GM21447 (cell line): ENCODE measurements at regions not wholly inside any gene's neighbourhood (a gene's known extent, or its start where the extent isn't known, plus 50 kb on each side); places are given as distances from the start of the nearest gene placed in this dataset.
"Not testable (repeated sequence)": the region's sequence is repeated elsewhere in the genome, so short reads cannot be mapped to it uniquely, and the experiment has no call there.

Experiments used
- ATAC-seq: cut with Tn5 transposase; IDR thresholded peaks from one replicate; pipeline ENCODE4 v1.9.1; 2021; ENCODE audit not compliant: unreplicated experiment

DNA sequence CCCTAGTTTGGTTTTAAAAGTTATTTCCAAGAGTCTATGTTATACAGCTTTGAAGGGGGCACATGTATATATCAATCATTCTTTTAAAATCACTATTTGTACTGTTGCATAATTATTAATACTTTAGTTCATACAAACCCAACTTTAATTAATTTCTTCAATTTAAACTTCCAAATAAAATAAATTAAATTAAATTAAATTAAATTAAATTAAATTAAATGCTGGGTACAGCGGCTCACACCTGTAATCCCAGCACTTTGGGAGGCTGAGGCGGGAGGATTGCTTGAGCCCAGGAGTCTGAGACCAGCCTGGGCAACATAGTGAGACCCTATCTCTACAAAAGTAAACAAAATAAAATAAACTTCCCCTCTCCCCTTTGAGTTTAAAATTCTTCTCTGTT, 98.9 kb upstream of the MYO10 start:
- ATAC-seq, result not testable (repeated sequence)

DNA sequence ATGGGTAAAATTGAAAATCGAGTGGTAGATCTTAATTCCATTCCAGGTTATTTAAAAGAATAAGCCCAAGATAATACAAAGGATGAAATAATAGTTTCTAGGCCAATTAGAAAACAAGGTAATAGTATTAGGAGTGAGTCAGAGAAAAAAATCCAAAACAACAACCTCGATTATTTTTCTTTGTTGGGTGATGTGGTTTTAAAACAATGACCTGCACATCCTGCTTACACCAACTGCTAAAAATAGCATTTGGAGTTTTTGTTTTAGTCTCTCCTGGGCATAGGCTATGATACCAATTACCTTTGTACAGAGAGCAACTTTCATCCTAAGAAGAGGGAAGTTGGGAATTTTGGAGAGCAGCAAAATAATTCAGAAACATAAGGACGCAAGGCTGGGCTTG, 101.7 kb upstream of the MYO10 start:
- no peak for ATAC-seq

DNA sequence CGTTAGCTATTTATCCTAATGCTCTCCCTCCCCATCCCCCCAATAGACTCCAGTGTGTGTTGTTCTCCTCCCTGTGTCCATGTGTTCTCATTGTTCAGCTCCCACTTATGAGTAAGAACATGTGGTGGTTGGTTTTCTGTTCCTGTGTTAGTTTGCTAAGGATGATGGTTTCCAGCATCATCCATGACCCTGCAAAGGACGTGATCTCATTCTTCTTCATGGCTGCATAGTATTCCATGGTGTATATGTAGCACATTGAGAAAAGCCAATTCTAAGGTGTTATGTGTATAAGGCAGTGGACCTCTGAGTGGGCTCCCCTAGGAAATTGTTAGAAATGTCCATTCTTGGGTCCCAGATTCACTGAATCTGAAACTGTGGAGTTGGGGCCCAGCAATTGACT, 103.1 kb upstream of the MYO10 start:
- no peak for ATAC-seq

DNA sequence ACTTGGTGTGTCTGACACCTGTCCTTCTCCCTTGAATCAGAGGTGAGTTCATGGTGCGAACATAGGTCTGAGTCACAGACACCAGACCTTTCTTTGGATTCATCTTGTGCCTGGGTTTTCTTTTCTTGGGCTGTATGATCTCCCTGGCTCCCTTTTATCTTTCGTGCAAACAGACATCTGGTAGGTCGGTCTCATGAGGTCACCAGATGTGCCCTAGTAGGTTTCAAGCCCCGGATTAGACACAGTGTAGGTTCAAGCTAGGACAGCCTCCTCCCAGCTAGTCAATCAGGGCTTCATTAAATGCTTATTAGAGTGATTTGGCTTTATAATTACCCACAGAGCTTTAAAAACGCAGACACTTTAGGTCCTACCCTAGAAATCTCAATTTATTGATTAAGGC, 106.0 kb upstream of the MYO10 start:
- ATAC-seq, result no peak

DNA sequence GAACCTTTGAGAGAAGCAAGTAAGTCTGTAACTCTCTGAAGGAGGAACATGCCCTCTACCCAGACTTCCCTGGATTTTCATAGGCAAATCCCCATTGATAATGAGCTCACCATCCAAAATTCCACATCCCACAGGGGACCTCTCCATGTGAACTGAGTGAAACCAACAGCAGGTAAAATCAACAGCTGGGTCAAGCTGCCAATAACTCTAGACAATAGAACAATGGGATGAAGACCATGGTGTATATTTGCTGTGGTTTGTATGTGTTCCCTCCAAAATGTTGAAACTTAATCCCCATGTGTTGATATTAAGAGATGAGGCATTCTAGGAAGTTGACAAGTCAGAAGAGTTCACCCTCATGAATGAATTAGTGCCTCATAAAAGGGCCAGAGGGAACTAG, 110.2 kb upstream of the MYO10 start:
- ATAC-seq, result no peak

DNA sequence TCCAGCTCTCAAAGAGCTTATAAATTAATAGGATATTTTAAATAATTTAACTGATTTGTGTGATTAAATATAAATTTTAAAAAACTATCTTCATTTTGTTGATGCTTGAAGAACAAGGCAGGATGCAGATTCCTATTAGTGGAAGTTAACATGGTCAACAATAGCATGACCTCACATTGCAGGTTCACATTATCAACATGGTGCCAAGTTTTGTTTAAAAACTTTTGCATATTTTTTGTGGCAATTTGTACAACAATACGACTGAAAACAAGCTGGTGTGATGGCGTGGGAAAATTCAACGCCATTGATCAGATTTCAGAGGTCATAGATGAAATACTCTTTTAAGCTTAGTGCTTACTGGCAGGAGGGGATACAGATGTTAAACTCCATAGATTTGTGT, 114.1 kb upstream of the MYO10 start:
- no peak for ATAC-seq

DNA sequence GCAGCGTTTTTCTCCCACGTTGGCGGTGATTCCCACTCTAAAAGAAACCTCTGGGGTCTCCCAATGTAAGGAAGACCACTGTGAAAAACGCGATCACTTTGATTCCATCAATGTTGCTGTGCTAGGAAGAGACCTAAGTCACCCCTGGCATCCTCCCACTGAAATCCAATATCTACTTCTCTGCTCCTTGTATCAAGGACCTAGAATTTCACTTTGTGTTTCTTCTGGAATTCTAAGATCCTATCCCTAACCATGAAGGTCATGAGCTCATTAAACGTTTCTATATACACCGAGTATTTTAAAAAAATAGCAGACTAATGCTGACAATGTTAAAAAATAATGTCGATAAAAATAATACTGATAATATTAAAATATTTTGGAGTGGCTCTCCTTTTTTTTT, 118.8 kb upstream of the MYO10 start:
- no peak for ATAC-seq

DNA sequence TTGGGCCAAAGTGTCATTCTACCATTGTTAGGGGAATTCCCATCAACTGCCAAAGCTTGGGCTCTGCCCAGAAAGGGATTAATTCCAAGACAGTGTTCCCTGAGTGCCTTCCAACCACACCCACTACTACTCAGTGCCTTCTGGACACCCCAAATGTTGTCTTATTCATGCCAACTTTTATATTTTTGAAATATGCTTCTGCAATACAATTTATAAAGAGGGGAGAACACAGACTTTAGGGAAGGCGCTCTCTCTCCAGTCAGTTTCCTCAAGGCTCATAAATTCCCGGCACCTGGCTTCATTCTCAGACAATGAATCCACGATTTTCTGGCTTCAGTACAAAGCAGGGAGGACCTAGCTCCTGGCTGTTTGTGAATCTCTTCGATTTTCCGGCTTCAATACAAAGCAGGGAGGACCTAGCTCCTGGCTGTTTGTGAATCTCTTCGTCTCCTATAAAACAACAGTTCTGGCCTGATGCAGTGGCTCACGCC, 120.1 kb upstream of the MYO10 start:
- no peak for ATAC-seq

DNA sequence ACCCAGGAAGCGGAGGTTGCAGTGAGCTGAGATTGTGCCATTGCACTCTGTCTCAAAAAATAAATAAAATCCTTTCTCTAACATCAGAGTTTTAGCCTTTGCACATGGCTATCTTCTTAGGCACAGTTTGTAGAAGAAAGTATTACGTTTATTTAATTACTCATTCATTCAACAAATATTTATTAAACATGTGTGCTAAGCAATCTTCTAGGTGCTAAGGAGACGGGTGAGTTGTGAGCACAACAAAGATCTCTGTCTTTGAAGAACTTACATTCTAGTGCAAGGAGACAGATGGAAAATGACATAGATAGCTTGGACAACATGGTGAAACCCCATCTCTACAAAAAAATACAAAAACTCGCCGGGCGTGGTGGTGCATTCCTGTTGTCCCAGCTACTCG, 122.3 kb upstream of the MYO10 start:
- no peak for ATAC-seq

DNA sequence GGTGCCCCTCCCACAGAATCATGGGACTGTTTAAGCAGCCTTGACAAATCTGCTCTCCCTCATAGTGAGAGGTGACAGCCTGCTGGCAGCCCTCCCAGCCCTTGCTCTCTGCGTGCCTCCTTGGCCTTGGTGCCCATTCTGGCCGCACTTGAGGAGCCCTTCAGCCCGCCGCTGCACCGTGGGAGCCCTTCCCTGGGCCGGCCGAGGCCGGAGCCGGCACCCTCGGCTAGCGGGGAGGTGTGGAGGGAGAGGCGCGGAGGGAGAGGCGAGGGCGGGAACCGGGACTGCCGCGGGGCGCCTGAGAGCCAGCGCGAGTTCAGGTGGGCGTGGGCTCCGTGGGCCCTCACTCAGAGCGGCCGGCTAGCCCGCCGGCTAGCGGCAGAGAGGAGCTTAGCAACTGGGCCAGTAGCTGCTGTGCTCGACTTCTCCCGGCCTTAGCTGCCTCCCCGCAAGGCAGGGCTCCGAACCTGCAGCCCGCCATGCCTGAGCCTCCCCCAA, 125.9 kb upstream of the MYO10 start:
- ATAC-seq, result no peak

DNA sequence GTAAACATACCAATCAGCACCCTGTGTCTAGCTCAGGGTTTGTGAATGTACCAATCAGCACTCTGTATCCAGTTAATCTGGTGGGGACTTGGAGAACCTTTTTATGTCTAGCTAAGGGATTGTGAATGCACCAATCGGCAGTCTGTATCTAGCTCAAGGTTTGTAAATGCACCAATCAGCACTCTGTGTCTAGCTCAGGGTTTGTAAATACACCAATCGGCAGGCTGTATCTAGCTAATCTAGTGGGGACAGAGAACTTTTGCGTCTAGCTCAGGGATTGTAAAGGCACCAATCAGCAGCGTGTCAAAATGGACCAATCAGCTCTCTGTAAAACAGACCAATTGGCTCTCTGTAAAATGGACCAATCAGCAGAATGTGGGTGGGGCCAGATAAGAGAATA, 126.7 kb upstream of the MYO10 start:
- not testable (repeated sequence) for ATAC-seq

DNA sequence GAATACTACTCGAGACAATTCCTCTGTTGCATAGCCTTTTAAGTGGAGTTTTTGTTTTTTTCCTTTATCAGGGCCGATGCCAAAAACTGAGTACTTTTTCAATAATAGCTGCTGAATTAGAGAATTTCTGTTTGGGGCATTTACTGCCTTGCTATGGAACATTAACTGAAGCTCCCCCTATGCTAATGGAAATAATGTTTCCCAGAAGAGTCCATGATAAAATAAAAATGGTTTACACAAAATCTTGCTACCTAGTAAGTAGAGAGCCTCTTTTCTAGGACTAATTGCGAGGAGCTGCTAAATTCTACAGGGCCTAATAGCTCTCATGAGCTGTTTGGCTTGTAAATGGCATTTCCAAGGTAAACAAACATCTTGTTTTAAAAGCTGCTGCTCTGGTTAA, 128.2 kb upstream of the MYO10 start:
- ATAC-seq, result no peak

DNA sequence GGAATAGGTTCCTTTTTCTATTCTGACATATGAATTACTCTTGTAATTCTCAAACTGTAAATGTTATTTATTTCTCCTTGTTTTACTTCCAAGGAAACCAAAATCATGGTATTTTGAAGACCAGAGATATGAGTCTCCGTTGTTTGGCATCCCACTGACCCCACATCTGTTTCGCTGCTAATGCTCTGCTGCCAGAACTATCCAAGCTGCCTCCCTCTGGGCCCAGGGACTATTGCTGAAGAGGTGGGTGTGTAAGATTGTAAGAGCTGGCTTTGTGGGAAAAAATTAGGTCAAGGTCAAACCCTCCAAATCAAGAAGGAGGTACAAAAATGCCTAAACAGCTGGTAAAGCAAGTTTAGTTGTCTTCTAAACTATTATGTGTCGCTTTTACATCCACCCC, 129.4 kb upstream of the MYO10 start:
- ATAC-seq, result no peak

DNA sequence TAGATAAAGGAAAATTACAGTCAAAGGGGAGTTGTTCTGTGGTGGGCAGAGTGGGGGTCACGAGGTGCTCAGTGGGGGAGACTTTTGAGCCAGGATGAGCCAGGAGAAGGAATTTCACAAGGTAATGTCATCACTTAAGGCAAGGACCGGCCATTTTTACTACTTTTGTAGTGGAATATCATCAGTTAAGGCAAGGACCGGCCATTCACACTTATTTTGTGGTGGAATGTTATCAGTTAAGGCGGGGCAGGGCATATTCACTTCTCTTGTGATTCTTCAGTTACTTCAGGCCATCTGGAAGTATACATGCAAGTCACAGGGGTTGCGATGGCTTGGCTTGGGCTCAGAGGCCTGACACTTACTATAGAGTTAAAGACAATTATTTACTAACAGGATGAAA, 129.9 kb upstream of the MYO10 start:
- not testable (repeated sequence) for ATAC-seq

DNA sequence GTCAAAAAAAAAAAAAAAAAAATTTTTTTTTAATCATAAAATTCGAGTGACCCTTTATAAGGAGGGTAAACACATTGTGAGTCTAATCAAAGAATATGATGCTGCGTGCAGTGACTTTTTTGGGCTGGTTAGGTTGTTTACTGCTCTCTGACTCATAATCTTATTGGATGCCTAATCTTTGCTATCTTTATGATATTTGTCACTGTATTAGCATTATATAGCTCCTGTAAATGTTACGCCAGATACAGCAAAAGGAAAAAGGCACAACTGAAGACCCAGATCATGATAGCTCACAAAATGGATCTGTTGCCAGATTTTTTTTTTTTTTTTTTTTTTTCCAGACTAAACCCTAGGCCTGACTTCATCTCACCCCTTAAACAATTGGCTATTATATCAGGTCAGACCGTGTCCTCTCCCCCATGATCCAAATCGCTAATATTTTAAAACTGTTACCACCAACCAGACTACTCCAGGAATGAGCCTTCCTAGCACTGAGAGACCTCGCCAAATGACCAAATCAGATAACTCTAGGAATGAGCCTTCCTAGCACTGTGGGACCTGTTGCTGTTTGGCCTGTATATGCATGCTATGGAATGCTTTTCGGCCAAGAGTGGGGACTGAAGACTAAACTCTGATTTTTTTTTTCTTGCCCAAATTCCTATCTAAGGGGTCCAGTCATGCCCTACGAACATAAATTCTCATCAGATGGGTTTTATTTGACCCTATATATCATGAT, 131.7 kb upstream of the MYO10 start:
- no peak for ATAC-seq

DNA sequence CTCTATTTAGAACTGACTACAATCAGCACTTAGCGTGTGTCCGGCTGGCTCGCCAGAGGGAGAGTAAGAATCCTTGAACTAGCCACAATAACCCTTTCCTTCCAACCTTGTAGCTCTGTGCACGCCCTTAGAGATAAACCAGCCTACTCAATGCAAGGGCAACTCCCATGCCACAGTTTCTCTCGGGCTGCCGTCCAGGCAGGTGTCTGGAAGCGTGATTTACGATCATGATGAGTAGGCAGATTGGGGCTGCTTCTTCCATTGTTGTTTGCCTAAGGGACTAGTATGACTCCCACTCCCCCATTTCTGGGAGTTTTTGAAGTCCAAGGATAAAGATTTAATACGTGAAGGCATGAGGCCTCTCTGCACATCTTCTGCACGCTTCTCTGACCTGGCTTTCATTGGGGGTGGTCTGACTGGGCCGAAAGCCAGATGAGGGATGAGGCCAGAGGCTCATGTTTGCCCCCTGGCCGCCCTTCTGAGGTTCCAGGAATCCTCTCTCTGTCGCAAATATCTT, 134.0 kb upstream of the MYO10 start:
- no peak for ATAC-seq

DNA sequence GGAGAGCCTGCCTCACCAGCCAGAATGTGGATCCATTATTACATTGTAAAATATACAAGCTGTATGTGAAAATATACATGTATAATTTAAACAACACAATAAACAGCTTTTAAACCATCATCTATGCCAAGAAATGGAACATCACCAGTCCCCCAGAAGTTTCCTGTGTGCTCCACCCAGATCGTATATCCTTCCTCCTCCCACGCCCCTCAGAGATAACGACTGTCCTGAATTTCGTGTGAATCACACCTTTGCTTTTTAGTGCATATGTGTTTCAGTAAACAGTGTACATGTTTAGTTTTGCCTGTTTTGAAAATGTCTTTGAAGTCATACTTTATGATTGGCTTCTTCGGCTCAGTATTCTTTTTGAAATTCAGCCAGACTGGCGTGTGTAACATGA, 134.6 kb upstream of the MYO10 start:
- no peak for ATAC-seq

DNA sequence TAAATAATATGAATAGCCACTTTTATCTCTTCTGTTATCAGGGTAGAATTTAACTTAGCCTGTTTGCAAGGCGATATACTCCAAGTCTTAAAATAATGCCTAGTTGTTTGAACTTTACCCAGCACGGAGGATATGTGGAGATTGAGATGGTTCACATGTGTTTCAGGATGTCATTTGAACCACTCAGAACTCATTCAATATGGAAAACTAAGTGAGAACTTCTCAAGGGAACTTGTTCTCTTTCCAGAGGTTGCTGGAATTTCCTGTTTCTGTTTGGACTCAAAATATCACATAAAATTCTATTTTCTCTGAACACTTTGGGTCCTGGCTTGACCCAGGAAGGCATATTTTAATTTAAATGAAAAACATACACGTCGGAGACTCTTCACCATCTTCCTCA, 139.1 kb upstream of the MYO10 start:
- no peak for ATAC-seq

DNA sequence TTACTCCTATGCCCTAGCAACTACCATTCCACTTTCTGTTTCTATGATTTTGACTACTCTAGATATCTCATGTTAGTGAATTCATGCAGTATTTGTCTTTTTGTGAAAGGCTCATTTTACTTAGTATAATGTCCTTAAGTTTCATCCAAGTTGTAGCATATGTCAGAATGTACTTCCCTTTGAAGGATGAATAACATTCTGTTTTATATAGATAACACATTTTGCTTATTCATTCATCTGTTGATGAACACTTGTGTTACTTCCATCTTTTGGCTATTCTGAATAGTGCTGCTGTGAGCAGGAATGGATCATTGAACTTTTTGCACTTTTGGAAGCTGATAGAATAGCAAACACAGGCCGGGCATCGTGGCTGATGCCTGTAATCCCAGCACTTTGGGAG, 140.2 kb upstream of the MYO10 start:
- no peak for ATAC-seq

DNA sequence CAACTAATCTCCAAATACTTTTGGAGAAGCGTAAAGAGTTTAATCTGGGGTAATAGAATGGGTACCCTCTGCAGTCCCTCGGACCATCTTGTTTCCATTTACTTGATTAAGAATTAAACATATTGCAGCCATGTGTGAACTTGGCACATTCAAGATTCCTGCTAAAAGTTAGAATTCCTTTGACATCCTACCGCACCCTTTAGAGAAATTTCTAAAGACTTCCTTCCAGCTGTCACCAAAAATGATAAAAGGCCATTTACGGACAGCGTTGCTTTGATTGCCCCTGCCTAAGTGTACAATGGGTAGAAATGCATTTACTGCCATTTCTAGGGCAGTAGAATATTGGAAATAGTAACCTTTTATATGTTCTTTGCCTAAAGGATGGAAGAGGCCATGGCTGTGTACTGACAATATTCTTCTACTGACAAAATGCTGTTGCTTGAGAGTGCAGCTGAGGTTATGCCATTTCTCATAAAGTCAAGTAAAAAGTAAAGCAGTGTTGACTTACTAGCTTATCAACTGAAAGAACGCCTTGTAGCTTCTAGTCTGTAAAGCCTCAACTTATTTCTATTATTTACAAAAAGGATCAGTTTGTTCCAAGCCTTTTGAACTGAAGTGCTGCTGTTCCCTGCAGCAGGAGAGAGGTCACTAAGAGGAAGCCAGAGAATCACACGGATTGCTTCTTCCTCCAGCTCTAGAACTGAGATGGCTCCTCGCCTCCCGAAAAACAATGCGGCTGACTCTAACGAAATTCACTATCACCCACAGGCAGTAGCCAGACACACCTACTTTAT, 139.8 kb upstream of the BASP1 start:
- ATAC-seq, result no peak

DNA sequence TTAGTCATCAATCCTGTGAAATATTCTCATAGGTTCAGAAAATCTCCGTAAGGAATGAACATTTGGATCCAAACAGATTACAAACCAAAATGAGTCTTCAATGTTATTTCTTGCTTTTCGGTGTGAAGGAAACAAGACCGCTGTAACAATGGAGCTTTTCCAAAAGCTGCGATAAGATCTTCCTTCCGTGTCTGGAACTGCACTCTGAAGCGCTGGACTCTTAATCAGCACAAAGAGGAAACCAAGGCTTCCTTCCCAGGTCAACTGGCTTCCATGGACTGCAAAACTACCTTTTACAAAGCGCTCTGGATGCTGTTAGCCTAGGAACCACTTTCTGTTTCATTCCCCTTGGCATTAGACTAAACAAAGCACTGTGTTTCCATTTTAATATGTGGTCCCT, 137.9 kb upstream of the BASP1 start:
- no peak for ATAC-seq

DNA sequence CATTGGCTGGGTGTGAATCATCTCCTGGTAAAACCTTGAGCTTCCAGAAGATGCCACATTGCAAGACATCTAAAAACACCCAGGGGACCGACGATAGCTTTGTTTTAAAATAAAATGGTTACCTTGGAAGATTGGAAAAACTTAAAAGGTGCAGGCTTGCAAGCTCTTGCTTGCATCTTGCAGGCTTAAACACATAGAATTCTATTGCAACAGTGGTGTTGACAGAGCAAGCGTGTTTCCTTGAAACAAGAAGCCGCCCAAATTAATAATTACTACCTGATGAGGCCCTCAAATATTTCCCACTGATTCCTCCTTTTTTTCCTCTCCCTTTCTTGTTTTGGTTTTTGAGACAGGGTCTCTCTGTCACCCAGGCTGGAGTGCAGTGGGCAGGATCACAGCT, 137.1 kb upstream of the BASP1 start:
- ATAC-seq, result no peak
